DMS114 treated with DMSO at 0.1 percent for 48 hours (cell line): ENCODE measurements at regions not wholly inside any gene's neighbourhood (a gene's known extent, or its start where the extent isn't known, plus 50 kb on each side); places are given as distances from the start of the nearest gene placed in this dataset.
"Not testable (repeated sequence)": the region's sequence is repeated elsewhere in the genome, so short reads cannot be mapped to it uniquely, and the experiment has no call there.

Experiments
- DNase-seq: peaks from one replicate; lab custom pipeline; 2025; ENCODE audit not compliant: unreplicated experiment; lab: John Stamatoyannopoulos, UW

DNA sequence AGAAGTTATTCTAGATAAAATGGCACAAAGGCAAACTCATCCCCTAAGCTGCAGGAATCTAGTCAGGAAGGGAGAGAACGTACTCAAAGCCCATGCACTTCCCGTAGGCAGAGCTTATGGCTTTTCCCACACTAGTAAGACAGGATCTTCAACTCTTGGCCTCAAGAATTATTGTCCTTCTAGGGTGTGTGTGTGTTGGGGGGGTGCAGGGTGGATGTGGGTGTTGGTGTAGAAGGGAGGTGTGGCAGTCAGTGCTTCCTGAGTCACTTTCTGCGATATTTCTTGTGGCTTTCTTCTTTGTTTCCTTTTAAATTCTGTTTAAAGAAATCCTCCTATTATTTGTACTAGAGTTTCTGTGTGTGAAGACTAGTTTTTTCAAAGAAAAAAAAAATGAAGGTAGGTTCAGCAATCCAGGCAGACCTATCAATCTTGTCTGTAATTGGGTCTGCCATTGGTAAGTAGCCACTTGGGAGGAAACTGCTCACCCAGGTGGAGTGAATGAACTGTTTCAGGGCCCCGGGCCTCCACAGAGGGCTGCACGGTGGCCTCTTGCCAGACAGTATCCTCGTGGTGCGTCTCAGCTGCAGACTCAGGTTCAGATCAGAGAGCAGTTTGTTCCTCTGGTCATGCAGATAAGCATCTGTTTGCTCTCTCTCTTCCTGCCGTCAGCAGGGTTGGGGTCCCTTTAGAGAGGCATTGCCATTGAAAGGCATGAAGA is 131.9 kb downstream of the NPR3 start:
- no peak for DNase-seq

DNA sequence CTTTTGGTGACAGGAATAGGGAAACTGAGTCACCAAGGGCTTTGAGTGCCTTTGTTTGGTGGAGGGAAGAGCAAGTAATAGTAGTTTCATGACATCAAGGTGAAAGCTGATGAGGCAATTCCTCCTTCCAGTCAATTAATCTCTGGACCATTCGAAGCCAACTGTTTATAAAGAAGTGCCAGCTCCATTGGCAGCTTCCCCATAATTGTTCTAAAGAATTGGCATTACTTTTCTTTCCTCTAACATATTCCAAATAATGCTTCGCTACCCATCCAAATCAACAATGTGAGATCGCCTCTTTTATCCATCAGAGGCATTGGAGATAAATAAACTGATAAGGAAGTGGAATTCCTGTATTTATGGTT is 132.4 kb downstream of the NPR3 start:
- DNase-seq: no peak

DNA sequence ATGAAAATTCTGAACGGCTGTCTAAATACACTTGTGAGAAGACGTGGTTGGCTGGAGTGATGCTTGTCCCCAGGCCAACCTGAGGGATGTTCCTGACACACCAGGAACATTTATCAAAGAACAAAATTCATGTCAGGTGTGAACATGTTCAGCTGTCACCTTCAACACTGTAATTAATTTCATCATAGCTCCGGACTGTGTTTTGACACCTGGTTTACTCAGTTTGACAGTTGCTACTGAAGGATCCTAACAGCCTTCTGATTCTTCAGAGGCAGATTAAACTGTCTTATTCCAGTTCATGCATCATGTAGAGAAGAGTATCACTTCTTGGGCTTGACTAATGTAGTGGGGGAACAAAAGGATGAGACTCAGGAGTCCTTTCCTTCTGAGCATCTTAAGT is 134.1 kb downstream of the NPR3 start:
- no peak for DNase-seq

- DNase-seq: no peak
Measured at GRCh38 chr5:32848120-32848519, 137.0 kb downstream of the NPR3 start.

- DNase-seq: no peak
Measured at GRCh38 chr5:32848681-32849080, 137.6 kb downstream of the NPR3 start.

- DNase-seq: no peak
Measured at GRCh38 chr5:32850817-32851496, 139.8 kb downstream of the NPR3 start.

GRCh38 chr5:32851559-32852173 is 140.5 kb downstream of the NPR3 start:
- DNase-seq: no peak

- DNase-seq: no peak
Measured at GRCh38 chr5:32852535-32852934, 141.4 kb downstream of the NPR3 start.

DNA sequence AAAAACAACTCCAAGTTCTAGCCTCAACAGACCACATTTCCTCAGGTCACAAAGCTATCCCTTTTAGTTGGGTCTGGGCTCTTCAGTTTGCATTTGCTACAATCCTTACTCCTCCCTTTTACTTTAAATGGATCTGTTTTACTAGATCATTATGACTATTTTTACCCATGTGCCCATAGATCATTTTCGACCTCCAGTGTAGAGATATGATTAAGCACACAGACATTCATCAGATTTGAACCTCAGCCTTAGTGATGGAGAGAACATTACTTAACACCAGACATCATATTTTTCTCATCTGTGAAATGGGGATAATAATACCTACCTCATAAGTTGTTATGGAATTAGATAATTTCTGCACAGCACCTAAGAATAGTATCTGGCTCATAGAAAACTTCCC is 141.9 kb downstream of the NPR3 start:
- no peak for DNase-seq

GRCh38 chr5:32854473-32854872 is 143.4 kb downstream of the NPR3 start:
- DNase-seq: no peak

DNA sequence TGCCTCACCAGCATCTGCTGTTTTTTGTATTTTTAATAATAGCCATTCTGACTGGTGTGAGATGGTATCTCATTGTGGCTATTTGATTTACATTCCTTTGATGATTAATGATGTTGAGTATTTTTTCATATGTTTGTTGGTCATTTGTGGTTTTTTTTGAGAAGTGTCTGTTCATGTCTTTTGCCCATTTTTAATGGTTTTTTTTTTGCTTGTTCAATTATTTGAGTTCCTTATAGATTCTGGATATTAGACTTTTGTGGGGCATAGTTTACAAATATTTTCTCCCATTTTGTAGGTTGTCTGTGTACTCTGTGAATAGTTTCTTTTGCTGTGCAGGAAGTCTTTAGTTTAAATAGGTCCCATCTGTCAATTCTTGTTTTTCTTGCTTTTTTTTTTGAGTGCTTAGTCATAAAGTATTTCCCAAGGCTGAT is 148.1 kb downstream of the NPR3 start:
- no peak for DNase-seq

DNA sequence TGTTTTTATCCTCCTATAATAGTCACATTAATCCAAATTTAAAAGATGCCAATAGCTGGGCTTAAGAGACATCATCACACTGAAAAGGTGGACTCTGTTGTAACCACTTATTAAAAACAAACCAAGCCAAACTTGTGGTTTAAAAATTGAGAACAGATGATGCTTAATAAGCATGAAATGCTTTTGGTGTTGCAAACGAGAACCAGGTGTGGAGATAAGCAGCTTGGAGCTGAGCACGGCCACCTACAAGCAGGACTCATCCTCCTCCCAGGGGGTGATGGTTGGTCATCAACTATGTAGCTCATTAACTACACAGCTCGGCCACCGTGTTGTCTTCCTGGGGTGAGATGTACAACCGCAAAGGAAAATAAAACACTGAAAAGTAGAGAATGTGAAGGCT is 154.4 kb downstream of the NPR3 start:
- DNase-seq: no peak

DNA sequence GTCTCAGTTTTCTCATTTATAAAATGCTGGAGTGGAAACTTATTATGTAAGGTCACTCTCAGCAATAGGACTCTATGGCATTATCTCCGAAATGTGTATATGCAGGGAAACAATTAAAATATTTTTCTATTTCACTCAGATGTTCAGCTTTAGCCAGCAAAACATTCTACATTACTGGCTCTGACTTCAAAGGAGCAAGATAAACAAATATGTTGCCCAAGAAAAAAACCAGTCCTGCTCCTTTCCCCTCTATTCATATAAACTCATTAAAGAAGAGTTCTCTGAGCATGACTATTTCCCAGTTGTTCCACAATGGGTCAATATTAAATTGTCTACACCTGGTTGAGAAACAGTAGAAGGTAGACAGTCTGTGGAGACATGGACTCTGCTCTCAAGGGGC is 155.0 kb downstream of the NPR3 start:
- no peak for DNase-seq

DNA sequence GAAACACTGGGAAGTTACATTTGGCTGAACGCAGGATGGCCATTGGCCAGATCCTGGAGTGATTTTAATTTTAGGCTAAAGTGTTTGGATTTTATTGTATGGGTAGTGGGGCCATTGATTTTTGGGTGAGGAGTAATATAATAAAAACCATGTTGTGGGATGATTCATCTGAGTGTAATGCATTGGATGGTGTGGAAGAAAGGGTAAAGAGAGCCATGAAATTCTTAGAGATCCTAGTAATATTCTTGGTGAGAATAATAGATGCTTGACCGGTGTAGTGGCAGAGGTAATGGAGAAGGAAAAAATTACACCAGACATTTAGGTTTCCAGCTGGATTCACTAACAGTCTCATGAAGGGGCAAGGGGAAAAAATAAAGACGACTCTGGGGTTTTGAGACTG is 158.1 kb downstream of the NPR3 start:
- no peak for DNase-seq

DNA sequence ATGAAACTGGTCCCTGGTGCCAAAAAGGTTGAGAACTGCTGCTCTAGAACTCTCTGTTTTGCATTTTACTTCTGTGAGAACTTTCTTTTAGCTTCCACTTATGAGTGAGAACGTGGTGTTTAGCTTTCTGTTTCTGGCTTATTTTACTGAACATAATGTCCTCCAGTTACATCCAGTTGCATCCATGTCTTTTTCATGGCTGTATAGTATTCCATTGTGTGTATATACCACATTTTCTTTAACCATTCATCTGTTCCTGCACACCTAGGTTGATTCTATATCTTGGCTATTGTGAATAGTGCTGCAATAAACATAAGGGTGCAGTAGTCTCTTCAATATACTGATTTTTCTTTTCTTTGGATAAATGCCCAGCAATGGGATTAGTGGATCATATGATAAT is 165.7 kb downstream of the NPR3 start:
- DNase-seq: no peak

GRCh38 chr5:32879364-32879763 is 168.2 kb downstream of the NPR3 start:
- DNase-seq: not testable (repeated sequence)

DNA sequence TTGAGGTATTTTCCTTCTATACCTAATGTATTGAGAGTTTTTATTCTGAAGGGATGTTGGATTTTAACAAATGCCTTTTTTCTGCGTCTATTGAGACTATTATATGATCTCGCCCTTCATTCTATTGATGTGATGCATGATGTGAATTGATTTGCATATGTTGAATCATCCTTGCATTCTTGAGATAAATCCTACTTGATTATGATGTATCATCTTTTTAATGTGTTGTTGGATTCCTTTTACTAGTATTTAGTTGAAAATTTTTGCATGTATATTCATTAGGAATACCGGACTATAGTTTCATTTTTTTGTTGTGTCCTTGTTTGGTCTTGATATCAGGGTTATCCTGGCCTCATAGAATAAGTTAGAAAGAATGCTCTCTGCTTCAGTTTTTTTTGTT is 169.7 kb downstream of the NPR3 start:
- DNase-seq: no peak

GRCh38 chr5:32887390-32887789 is 176.3 kb downstream of the NPR3 start:
- DNase-seq: no peak

DNA sequence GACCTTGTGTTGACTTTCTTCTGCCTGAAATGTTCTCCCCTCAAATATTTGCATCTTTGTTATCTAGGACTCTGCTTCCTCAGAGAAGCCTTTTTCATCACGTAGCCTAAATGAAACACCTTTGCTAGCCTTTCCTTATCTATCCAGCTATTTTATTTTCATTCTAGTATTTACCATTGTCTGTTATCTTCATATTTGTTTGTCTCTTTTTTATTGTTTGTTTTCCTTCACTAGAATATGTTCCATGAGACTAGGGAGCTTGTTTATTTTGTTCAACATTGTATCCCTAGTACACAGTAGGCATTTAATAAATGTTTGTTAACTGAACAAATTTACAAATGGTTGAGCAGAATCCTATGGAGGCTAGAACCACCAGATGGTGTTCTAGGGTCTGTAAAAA is 178.0 kb downstream of the NPR3 start:
- DNase-seq: no peak

GRCh38 chr5:32903613-32904012 is 192.5 kb downstream of the NPR3 start:
- no peak for DNase-seq

DNA sequence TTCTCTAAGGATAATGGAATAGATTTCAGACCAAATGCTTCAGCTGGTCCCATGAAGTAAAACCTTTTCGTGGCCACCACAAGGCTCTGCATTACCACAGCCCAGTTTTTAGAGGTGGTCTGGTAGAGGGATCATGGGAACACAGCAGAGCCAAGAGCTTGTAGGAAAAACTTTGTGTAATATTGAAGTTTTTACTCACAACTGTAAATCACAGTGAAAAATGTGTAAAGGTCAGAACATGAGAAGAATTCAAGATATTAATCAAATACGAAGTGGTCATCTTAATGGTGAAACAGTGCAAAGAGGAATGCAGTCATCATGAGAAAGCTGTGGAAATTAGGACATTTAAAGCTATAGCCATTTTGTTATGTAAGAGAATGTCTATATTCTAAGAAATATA is 197.5 kb downstream of the NPR3 start:
- DNase-seq: no peak

GRCh38 chr5:32909207-32909606 is 198.1 kb downstream of the NPR3 start:
- no peak for DNase-seq
